GM19467 (cell line): ENCODE measurements at regions not wholly inside any gene's neighbourhood (a gene's known extent, or its start where the extent isn't known, plus 50 kb on each side); places are given as distances from the start of the nearest gene placed in this dataset.

Source experiments
- ATAC-seq: cut with Tn5 transposase; IDR thresholded peaks from one replicate; pipeline ENCODE4 v1.9.1; 2021; ENCODE audit warnings: mild to moderate bottlenecking, moderate library complexity; ENCODE audit not compliant: unreplicated experiment

- ATAC-seq: no peak
These were observed 53.2 kb upstream of the TFEC start for GRCh38 chr7:116083796-116084195.

GRCh38 chr7:116086547-116087045, 56.0 kb upstream of the TFEC start:
- no peak for ATAC-seq

DNA sequence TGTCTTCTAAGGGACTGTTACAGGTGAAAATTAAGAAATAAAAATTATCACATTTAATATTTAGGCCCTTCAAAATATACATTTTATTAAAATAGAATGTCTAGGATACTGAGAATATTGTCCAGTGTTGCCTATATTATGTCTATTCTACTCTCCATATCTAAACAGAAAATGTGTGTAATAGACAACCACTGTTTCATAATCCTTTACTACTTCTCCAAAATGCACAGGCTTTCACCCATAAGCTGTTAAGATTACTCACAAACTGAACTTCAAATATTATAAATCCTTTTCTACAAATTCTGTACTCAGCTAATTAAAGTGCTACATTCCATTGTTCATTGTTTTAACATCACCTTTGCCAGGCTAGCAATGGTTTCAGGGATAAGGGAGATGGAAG, 56.7 kb upstream of the TFEC start:
- no peak for ATAC-seq

GRCh38 chr7:116087984-116088383, 57.4 kb upstream of the TFEC start:
- no peak for ATAC-seq

- ATAC-seq: no peak
These were observed 58.7 kb upstream of the TFEC start for GRCh38 chr7:116089293-116089692.

GRCh38 chr7:116093516-116094301, 63.1 kb upstream of the TFEC start:
- no peak for ATAC-seq

DNA sequence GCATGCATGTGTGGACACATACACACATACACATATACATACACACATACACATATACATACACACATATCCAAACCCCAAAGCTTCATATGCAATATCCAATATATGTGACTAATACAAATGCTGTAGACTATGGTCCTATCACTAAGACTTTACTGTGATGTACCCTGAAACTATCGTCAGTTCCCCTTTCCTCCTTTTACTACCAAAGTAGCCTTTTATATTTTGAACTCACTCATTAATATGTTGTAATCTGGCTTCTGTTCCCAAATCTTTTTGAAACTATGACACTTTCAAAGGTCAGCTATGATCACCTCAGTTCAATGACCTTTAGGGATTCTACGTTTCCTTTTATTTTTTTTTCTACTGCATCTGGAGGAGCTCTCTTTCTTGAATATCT, 64.8 kb upstream of the TFEC start:
- ATAC-seq: no peak

GRCh38 chr7:116097365-116098009, 66.9 kb upstream of the TFEC start:
- ATAC-seq: no peak

DNA sequence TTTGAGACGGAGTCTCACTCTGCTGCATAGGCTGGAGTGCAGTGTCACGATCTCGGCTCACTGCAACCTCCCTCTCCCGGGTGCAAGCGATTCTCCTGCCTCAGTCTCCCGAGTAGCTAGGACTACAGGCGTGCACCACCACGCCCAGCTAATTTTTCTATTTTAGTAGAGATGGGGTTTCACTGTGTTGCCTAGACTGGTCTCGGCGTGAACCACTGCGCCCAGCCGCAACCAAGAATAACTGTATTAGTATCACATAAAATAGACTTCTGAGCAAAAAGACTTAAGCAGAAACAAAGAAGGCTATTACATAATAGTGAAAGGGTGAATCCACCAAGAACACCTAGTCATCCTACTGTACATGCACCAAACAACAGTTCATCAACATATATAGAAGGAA, 67.6 kb upstream of the TFEC start:
- no peak for ATAC-seq

- ATAC-seq: no peak
These were observed 70.1 kb upstream of the TFEC start for GRCh38 chr7:116100626-116101025.

DNA sequence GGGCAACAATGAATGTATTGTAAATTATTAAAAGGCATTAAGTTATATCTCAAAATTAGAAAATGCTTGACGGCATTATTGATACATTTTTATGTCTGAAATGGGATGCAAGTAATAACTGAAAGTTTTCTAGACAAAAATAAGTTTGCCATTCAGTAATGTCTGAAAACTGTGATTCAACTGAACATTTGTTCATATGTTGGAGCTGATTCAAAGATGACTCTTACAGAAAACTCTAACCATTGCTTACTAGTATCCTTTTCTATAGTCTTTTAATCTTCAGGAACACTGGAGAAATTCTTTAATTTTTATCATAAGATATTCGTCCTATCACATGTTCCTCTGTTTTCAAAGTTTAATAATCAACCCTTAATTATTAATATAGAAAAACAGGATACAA, 71.1 kb upstream of the TFEC start:
- ATAC-seq: no peak

DNA sequence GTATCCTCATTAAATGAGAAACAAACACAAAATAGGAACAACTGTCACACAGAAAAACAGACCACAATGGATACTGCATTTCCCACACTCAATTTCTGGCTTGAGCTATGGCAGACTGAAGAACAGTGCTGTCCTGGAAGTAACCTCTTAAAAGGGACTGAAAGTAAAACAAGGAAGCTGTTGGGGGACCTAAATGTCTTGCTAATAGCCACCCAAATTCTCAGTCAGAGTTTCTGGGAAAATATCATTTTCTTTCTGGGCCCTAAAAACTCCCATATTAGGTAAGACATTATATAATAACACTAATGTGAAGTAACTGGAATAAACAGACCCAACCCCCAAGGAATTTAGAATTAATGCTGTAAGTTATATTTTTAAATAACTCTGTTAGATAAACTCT, 80.9 kb upstream of the TFEC start:
- no peak for ATAC-seq

DNA sequence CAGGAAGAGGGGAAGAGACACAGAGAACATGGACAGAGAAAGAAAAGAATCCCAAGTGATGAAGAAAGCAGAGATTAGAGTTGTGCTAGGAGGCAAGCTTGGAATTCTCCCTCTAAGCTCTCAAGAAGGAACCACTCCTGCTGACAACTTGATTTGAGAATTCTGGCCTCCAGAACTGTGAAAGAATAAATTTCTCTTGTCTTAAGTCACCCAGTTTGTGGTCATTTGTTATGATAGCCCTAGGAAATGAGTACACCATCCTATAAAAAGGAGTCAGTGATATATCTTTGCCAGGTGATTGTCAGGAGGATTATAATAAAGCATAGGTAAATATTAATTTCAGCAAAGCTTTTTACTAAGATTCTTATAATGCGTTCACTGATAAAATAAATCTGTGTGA, 82.7 kb upstream of the TFEC start:
- no peak for ATAC-seq

DNA sequence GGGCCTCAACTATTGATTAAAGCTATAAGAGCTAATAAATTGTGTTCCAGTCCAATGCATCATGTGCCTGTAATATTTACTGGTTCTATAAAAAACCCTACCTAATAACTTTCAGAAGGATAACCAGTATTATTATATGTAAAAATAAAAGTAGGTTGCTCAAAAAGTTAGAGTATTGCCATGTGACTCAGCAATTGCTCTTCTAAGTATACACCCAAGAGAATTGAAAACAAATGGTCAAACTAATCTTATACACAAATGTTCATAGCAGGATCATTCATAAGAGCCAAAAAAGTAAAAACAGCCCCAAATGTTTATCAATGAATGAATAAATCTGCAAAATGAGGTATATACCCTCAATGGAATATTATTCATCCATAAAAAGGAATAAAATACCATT, 89.5 kb upstream of the TES start:
- no peak for ATAC-seq

DNA sequence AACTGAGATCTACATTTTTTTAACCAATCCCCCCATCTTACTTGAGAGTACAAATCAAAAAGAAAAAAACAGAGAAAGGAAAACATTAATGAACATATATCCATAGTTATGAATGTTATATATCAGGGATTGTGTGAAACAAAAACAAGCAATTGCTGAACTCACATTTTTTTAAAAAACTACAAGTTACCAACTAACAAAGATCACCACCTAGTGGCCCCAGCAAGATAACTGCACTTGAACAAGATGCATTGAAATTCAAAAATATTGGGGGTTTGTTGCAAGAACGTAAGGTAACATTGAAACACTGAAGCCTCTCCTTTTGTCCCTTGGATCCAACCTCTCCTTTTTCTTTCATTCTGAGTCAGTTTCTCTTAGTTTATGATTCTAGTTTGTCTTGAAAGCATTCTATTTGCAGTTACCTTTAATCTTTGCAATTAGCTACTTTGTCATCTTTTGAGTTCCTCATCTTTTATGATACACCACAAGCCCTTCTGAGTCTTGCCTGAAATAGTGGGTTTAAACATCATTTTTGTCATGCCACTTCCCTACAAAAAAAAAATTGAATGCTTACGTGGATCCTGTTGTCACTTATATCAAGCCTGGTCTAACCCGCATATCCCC, 87.3 kb upstream of the TES start:
- no peak for ATAC-seq

DNA sequence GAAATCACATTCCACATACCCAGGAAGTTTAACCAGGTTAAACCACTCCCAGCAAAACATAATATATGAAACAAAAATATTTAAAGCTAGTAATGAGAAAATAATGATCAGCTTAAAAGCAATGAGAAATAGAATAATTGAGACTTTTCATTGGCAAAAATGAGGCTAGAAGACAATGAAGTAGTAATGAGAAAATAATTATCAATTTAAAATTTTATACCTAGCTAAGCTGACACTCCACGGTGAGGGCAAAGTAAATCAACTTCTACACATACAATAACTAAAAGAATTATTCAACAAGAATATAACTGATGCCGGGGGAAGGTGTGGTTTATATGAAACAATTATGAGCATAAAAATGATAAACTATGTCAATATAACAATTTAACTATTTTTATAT, 82.2 kb upstream of the TES start:
- ATAC-seq: no peak

- no peak for ATAC-seq
These were observed 75.0 kb upstream of the TES start for GRCh38 chr7:116135306-116135705.

GRCh38 chr7:116138202-116138801, 72.0 kb upstream of the TES start:
- ATAC-seq: peak; percentile 94

DNA sequence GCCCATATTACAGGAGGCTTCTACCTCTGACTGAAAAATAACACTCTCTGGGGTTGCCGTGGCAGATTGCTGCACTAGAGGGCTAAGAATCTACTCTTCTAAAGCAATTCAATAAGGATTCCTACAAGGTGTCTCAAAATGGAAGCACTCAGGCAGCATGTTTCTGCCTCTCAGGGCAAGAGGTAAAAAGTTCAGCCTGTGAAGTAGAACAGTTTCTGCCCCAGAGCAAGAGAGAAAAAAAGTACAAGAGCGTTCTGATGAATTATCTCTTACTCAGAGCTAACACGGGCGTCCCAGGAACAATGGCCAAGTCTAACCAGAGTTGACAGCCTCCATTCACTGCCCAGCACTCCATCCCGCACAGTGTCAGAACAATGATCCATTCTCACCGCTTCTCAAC, 71.3 kb upstream of the TES start:
- ATAC-seq: no peak

GRCh38 chr7:116139807-116140206, 70.5 kb upstream of the TES start:
- ATAC-seq: no peak

GRCh38 chr7:116142374-116142773, 68.0 kb upstream of the TES start:
- ATAC-seq: no peak

- ATAC-seq: no peak
These were observed 67.5 kb upstream of the TES start for GRCh38 chr7:116142850-116143249.
